HG03159 (cell line): ENCODE measurements at regions not wholly inside any gene's neighbourhood (a gene's known extent, or its start where the extent isn't known, plus 50 kb on each side); places are given as distances from the start of the nearest gene placed in this dataset.
"Not testable (repeated sequence)": the region's sequence is repeated elsewhere in the genome, so short reads cannot be mapped to it uniquely, and the experiment has no call there.

Experiments used
- ATAC-seq: cut with Tn5 transposase; IDR thresholded peaks from one replicate; pipeline ENCODE4 v1.9.1; 2021; ENCODE audit warnings: mild to moderate bottlenecking, moderate library complexity; ENCODE audit not compliant: unreplicated experiment

DNA sequence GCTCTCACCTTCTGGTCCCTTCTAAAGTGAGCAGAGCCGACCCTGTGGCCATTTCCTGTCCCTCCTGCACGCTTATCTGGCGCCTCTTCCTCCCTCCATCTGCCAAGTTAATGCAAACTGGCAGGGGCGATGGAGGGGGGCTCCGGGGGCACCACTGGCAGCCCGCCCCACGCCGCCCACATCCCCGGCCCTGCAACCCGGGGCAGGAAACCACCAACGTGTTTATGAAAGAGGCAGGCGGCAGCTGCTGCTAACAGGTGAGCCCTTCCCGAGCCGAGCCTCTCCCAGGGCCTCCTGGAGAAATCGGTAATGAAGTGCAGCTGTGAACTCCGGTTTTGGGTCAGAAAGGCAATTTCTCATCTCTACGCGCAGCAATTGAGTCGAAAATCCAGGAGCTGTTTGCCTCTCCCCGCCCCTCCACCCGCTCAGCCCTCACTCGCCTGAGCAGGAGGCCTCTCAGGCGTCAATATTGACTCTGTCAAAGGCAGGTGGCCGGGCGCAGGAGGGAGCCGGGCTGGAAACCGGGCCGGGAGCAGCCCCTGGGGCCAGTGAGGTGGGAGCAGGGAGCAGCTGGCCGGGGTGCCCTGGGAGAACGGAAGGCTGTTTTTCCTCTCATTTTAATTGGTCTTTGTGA, 164.4 kb upstream of the GSE1 start:
- ATAC-seq, result no peak

DNA sequence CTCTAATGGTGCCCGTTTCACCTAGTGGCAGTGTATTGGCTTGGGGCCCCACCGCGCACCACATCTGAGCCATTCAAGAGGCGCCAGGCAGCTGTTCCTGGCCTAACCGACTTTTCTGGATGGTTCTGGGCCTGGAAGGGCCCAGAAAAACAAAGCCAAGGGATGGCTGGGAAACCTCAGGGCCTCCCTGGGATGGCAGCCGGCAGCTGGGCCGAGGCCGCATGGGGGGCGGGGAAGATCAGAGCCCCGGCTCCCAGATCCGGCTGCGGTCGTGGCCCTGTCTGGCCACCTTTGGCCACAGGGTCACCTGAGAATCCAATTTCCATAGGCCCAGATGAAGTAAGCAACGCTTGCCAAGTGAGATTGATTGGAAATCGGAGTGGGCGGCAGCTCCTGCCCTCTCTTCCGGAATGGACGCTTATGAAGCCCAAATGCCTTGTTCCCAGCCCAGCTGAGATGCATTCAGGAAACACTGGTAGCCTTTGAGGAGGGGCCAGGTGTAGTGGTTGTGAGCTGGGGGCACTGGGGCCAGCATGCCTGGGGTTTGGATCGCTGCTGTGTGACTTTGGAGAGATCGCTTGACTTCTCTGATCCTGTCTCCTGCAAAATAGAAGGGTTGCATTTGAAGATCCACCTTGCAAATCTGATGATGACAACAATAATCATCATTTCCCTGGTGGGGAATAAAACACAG, 163.8 kb upstream of the GSE1 start:
- ATAC-seq, result no peak

DNA sequence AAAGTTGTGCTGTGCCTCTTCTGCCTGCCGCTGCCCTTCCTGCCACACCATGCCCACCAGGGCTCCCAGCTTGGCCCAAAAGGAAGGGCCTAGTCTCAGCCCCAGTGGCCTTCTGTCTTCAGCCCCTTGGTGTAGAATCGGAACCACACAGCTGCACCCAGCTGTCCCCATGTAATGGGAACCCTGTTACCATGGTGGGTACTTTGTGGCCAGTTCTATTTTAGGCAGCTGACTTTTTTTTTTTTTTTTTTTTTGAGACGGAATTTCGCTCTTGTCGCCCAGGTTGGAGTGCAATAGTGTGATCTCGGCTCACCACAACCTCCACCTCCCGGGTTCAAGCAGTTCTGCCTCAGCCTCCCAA, 163.3 kb upstream of the GSE1 start:
- no peak for ATAC-seq

DNA sequence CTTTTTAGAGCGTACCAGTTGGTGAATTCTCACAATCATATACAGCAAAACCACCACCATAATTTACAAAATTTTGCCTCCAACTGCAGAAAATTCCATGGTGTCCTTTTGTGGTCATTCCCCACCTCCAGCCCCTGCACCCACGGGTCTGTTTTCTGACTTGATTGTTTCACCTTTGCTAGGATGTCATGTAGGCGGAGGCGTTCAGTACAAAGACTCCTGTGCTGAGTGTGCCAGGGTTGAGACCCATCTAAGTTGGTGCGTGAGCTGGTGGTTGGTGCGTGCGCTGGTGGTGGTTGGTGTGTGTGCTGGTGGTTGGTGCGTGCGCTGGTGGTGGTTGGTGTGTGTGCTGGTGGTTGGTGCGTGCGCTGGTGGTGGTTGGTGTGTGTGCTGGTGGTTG, 162.0 kb upstream of the GSE1 start:
- not testable (repeated sequence) for ATAC-seq

DNA sequence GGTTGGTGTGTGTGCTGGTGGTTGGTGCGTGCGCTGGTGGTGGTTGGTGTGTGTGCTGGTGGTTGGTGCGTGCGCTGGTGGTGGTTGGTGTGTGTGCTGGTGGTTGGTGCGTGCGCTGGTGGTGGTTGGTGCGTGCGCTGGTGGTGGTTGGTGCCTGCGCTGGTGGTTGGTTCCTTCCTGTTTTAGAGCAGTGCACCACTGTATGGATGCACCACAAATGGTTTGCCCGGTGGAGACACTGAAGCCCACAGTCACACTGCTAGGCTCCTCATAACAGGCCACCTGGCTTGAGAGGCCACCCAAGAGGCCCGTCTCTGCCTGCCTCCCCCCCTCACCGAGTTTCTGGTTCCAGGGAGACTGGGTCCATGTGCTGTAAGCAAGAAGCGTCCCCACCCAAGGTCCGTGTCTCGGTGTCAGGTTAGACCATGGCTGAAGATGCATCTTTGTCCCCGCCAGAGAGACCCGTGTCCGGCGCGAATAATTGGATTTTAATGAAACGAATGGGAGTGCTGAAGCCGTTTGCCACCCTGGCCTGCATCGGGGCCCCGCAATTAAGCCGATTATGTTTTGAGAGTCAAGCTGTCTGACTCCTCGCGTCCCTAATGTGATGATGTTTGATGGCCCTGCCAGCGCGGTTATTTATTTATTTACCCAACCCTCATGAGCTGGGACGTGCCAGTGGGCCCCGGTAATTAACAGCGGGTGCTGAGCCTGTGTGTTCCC, 161.3 kb upstream of the GSE1 start:
- no peak for ATAC-seq

DNA sequence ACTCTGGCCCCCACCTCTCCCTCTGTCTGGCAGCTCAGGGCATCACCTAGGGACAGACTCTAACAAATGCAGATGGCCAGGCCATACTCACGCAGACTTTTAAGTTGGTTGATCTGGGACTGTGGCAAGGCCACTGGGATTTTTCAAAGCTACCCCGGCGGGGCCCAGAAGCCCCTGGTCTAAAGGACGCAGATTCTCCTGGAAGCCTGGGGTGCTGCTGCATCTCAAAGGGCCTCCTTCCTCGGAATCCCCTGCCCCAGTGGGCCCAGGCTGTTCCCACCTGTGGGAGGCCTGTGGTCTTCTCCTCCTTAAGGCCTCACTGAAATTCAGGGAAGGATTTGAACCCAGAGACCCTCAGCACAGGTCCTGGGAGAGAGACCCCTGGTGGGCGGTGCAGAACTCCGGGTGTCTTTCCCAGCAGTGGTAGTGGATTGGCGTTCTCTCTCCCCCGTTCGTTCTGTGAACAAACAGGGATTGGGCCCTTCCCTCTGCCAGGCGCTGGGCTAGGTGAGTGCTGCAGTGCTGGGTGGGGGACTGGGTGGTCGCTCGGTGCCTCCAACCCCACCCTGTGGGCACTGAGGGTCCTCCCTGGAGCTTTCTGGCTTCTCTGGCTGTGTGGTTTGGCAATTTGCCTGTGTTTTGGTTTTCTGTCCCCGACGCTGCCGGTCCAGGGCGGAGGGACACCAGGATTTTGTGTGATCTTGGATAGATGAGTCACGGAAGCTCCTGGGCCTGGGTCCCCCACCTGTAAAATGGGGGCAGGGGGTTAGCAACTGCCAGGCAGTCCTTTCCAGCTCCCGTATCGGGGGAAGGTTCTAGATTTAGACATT, 160.5 kb upstream of the GSE1 start:
- ATAC-seq, result no peak

DNA sequence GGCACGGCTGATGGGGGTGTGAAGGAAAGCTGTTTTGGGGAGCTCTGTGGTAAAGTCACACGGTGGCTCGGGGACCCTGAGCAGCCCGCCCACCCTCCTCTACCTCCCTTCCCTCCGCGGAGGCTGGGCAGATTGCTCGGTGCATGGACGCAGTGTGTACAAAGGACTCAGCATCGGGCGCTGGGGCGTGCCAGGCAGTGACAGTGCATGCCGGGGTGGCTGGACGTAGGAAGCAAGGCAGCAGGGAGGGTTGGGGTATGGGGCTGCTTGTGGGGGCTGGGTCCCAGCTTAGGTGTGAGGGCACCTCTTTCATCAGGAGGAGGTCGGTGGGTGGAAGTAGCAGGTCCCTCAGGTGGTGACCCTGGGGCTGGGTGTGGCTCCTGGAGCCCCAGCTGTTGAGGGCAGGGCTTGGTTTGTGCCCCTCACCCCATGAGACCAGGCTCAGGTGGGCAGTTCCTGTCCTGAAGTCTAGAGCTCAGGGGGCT, 159.9 kb upstream of the GSE1 start:
- ATAC-seq, result no peak

DNA sequence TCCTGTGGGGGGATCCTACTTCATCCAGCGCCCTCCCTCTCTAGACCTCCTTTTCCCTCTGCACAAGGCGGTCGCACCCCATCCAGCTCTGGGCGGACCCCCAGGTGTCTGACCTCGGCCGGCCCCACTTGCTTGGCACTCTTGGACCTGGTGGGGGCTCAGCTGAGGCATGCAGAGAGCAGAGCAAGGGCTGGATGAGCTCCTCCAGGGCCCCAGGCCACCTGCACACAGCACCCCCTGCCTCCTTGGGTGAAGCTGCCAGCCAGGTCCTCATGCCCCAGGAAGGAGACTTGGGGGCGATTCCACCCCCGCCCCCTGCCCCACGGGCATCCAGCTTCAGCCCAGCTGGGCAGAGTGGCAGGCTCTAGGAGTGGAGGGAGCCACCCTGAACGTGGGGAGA, 159.4 kb upstream of the GSE1 start:
- ATAC-seq, result no peak

DNA sequence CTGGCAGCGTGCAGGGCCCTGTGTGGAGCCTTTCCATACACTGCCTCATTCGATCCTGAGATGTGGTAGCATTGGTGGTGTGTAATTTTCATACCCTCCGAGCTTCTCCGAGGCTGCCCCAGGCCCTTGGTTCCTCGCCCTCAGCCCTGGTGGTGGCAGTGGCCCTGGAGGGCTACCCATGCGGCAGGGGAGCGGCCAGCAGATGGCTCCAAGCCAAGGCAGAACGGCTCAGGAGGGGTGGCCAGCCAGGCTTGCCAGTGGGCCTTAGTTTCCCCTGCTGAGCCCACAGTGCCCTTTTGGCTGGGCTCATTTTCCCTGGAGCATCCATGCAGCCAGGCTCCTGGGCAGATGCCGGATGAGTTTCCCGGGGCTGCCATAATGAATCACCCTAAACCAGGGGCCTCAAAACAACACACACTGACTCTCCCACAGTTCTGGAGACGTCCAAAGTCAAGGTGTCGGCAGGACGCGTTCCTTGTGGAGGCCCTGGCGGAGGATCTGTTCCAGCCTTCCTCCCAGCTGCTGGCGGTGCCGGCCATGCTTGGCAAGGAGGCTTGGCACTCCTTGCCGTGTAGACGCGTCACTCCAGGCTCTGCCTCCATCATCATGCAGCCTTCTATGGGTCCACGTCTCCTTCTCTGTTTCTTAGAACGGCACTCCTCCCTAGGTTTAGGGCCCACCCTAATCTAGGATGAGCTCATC, 158.8 kb upstream of the GSE1 start:
- ATAC-seq, result no peak

DNA sequence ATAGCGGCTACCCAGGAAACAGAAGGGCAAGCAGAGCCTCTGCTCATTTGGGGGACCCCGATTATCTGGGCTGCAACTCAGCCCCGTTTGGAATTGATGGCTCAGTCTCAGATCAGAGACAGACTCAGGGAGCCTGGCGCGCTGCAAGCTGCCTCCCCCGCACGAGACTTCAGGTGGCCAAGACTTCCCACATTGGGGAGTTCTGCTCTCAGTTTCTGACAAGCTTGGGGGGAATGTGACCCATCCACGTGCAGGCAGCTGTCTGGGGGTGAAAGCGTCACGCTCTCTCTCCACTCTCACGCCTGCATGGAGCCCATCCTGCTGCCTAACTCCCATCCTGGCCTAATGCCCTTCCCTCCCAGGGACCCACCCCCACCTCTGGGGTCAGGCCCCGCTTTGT, 157.6 kb upstream of the GSE1 start:
- no peak for ATAC-seq

DNA sequence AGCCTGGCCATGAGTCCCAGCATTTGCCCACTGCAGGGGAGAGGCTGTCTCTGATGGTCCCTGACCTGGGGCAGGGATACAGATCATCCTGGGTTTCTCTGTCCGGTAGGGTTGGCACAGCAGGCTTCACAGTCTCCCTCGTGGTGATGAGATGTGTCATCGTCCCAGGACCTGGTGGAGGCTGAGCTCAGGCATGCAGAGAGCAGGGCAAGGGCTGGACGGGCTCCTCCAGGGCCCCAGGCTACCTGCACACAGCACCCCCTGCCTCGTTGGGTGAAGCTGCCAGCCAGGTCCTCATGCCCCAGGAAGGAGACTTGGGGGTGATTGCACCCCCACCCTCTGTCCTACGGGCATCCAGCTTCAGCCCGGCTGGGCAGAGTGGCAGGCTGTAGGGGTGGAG, 155.8 kb upstream of the GSE1 start:
- ATAC-seq, result no peak

DNA sequence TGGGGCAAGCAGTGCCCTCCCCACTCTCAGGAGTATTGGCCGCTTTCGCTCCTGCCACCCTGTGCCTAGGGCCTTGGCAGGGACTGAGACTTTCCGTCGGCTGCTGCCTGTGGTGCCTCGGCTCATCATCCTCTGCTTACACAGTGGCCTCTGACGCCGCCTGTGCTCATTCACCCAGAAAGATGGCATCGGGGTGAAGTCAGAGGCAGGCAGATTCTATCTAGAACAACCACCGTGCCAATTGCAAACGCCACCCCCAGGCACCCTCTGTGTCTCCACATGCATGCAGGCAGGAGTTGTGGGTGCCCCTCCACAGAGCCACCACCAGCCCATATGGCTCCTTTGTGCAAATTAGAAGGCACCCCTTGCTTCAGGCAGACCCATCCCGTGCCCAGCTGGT, 154.2 kb upstream of the GSE1 start:
- ATAC-seq, result no peak

DNA sequence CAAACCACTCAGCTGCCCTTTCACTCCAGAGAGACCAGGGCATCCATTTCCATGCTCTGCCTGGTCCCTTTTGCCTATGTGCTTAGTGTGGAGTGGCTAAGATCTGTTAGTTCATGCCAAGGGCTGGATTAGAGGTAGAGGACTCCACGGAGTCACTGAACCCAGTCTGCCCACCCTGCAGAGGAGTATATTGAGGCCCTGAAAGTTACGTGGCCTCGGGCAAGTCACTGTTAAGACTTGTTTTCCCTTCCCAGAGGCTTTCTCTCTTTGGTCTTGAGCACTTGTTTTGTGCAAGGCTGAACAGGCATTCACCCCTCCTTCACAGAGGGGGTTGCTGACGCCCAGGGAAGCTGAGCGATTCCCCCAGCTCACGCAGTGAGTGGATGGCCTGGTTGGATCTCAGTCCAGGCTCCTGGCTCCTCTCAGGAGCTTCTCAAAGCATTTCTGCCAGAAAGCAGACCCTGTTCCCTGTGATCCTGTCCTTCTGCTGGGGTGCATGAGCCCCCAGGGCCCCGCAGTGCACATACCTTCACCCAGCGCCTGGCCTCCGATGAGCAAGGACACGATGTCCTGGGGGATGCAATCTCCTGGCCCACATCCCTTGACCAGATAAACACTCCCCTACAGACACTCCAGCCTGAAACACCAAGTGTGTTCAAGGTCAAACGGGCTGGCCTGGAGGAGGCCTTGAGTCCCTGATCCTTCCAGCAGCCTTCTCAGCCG, 153.4 kb upstream of the GSE1 start:
- no peak for ATAC-seq

DNA sequence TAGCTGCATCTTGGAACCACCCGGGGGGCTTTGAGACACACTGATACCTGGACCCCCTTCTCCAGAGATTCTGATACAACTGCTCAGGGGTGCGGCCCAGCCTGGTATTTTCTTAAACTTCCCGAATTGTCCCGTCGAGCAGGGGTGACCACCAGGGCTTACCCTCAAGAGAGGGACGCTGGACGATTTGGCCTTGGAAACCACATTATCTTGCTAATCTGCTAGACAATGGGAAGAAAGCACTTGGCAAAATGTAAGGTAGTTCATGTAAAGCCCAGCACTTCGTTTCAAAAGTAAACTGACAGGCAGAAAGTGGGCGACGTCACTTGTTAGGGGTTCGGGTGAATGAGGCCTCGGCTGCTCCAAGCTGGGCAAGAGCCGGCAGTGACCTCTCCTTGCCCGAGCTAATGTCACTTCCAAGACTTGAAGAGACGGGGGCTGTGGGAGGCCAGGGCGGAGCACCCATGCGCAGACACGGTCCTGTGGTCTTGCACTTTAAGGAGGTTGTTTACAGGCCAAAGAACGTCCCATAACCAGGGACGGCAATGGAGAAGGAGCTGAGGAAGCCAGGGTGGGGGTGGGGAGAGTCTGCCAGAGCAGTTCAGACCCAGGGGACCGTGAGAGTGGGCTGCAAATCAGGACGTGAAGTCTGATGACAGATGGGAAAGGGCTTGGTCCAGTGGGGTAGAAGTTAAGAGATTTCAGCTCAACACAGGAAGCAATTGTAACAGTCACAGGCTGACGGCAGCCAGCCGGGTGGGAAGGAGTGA, 152.7 kb upstream of the GSE1 start:
- ATAC-seq, result no peak

DNA sequence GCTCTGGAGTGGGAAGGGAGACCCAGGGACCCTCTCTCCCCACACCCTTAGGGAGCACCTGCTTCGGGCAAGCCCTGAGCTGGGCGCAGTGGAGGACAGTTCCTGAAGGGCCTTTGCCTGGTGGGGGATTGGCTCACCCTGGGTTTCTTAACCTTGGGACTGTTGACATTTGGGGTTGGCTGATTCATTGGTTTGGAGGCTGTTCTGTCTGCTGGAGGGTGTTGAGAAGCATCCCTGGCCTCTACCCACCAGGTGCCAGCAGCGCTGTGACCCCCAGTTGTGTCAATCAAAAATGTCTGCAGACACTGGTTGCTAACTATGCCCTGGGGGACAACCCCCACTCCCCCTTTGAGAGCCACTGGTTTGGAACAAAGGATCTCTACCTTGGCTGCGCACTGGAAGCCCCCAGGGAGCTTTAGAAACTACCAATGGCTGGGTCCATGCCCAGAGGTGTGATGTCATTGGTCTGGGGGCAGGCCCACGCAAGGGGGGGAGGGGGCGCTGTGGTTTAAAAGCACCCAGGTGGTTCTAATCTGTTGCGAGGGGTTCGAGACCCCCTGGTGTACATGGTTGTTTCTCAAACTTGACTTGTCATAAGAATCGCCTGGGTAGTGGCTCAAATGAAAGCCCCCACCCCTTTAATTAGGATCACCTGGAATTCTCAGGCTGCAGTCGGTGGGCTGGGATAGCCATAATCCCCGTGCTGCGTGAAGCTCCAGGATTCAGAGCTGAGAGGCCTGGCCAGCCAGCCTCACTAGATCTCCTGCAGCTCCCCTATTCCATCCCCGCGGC, 151.9 kb upstream of the GSE1 start:
- no peak for ATAC-seq

DNA sequence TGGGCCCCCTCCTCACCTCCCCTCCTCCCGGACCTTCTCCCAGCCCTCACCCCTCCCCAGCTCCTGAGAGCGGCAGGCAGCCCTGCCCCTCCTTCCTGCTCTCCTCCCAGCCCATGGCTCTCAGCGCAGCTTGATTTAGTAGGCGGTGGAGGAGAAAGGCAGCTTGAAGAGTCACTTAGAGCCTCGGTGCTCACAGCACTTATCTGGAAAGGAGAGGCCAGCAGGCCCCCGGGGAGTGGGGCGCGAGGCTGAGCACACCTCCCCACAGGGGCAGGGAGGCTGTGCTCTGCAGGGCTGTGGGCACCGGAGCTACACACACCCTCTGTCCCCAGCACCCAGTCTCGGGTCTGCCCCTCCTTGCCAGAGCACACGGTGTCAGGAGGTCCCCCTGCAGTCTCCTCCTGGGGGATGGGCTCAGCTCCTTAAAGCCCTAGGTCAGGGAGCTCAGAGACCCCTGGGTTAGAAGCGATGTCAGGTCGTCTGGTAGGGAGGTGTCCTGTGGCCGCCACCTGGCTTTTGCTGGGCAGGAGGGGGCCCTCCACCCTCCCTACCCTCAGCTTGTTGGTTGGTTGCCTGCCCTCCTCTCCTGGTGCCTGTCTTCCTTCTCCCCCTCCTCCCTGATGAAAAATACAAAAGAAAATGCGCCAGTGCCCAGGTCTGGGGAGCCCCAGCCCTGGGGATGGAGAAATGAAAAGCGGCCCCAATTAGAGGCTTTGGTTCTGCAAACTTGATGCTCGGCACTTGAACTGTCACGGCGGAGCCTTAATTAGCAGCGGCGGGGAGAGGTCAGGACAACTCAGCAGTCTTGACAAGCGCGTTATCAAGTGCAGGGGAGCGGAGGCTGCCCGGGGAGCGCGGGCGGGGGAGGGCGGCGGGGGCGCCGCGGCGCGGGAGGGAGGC, 151.1 kb upstream of the GSE1 start:
- no peak for ATAC-seq
